ENCODE measurements at regions not wholly inside any gene's neighbourhood (a gene's known extent, or its start where the extent isn't known, plus 50 kb on each side); places are given as distances from the start of the nearest gene placed in this dataset.
A peak's percentile ranks its signal among the peaks of the same experiment; 100 is the strongest.

- CTCF ChIA-PET = interaction anchor here (1.0 kb wide), 1 partner anchor 13 kb away, joined by 3 read pairs; no protein-coding TSS in a partner anchor
Observed at GRCh38 chr1:234553240-234554188, 56.5 kb downstream of the IRF2BP2 start.

More at GRCh38 chr1:234553240-234554188, 56.5 kb downstream of the IRF2BP2 start:
- Histone ChIP-seq H3K4me2 (ENCODE audit: low read depth, low read length) (peak overlapping the region; percentile 12; the same call in 1 of the 2 replicates), H3K9me1 (ENCODE audit: insufficient read depth, low read length) (peaks cover 19% of the 10 kb centered on the region), H4K8ac (ENCODE audit: low read depth in 2 of 2, low read length in 2 of 2) (peak overlapping the region in 1 of 2 experiments; percentile 2; a peak in 1 of 4 replicates), H3K4ac (ENCODE audit: low read depth, low read length) (peak overlapping the region; percentile 61), H4K91ac (ENCODE audit: insufficient read depth, low read depth, low read length) (peak overlapping the region; percentile 40), H3K27me3 (ENCODE audit: control insufficient read depth, insufficient read depth, low read length) (no peaks in the 10 kb centered on the region), H2BK120ac (ENCODE audit: low read depth, low read length) (peak overlapping the region; percentile 44), H3K27ac (ENCODE audit: insufficient read depth, low read length) (peak overlapping the region; percentile 51; the same call in 1 of the 2 replicates), H2BK20ac (ENCODE audit: low read depth, low read length) (peak overlapping the region; percentile 54), H2AK5ac (ENCODE audit: low read depth, low read length) (peak overlapping the region; percentile 87; the same call in 1 of the 2 replicates), H3K14ac (replicated peaks; ENCODE audit: low read depth, low read length) (peak overlapping the region; percentile 36), H3K56ac (ENCODE audit: extremely low read depth, insufficient read depth, low read length) (no peak overlapping the region), H2BK15ac (ENCODE audit: low read depth, low read length) (peak overlapping the region; percentile 25; the same call in 1 of the 3 replicates), H3K9me3 (ENCODE audit: control insufficient read depth, insufficient read depth, low read length) (no peaks in the 10 kb centered on the region), H3K4me1 (ENCODE audit: control insufficient read depth, insufficient read depth, low read length) (peaks cover 10% of the 10 kb centered on the region), H4K5ac (ENCODE audit: low read depth, low read length) (no peak overlapping the region), H3K23ac (ENCODE audit: low read depth, low read length) (peak overlapping the region; percentile 11; the same call in 1 of the 2 replicates), H3K79me1 (ENCODE audit: low read depth in 1 of 2, low read length in 2 of 2) (no peaks in the 10 kb centered on the region), H4K20me1 (ENCODE audit: insufficient read depth, low read length) (no peaks in the 10 kb centered on the region), H3K4me3 (ENCODE audit: insufficient read depth, low read depth, low read length) (no peak overlapping the region), H2AK9ac (replicated peaks; ENCODE audit: low read depth, low read length, poor library complexity) (peak overlapping the region; percentile 37), H3K18ac (ENCODE audit: low read depth, low read length) (0 out of 2 replicates have a peak overlapping the region, but pooled peaks have one; percentile 7), H2AFZ (replicated peaks; ENCODE audit: low read length, poor library complexity) (peak overlapping the region; percentile 36), H3K36me3 (ENCODE audit: control insufficient read depth, insufficient read depth, low read length) (no peaks in the 10 kb centered on the region), H2BK5ac (ENCODE audit: low read depth, low read length, poor library complexity, severe bottlenecking) (peak overlapping the region; percentile 32), H3K9ac (ENCODE audit: low read depth, low read length) (peak overlapping the region; percentile 2; the same call in 1 of the 2 replicates)
- intact Hi-C loops (cut with micrococcal nuclease) (no loop called here), dilution Hi-C loops (cut with HindIII; ENCODE audit: low sequenced_read_pairs, unreplicated experiment) (no loop called here), in situ Hi-C loops (cut with MboI; ENCODE audit: low sequenced_read_pairs) (no loop called here)
- 49% methylated on average over 12 of the region's 21 CpGs; no CpG with 5 or more reads in 1 of the 2 experiments for WGBS, 2 experiments (ENCODE audit: extremely low coverage in 2 of 2, insufficient read length in 1 of 2)
- TF ChIP-seq RAD21 (IDR thresholded peaks at IDR 0.05; ENCODE audit: low read length) (no peak), MAFK (IDR thresholded peaks at IDR 0.05; ENCODE audit: low read depth, low read length) (peak; percentile 64), CEBPB (IDR thresholded peaks at IDR 0.05; ENCODE audit: low read depth, low read length) (peak; percentile 11; the same call in 1 of the 2 replicates)
- peak; percentile 95 for ATAC-seq (ENCODE audit: low read depth)
- POLR2A ChIA-PET (ENCODE audit: unreplicated experiment) = interaction anchor here (0.9 to 1.0 kb wide), 2 partner anchors 9 to 50 kb away, joined by 3 read pairs; no protein-coding TSS in a partner anchor
- peak; percentile 94 for DNase-seq
- no TSS peak for BruUV-seq (replicated peaks)

Data from IMR-90 (cell line).